ENCODE measurements at regions not wholly inside any gene's neighbourhood (a gene's known extent, or its start where the extent isn't known, plus 50 kb on each side); places are given as distances from the start of the nearest gene placed in this dataset.

DNA sequence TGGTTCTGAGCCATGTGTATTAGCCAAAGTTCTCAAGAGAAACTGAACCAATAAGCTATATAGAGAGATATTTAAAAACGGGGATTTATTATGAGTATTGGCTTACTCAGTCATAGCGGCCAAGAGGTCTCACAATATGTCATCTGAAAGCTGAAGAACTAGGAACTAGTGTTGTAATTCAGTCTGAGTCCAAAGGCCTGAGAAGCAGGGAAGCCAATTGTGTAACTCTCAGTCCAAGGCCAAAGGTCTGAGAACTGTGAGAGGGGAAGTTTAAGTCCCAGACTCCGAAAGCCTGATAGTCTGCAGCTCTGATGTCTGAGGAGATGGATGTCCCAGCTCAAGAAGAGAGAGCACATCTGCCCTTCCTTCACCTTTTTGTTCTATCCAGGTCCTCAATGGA is 344.8 kb upstream of the USP15 start:
- TF ChIP-seq, protein P1, sequence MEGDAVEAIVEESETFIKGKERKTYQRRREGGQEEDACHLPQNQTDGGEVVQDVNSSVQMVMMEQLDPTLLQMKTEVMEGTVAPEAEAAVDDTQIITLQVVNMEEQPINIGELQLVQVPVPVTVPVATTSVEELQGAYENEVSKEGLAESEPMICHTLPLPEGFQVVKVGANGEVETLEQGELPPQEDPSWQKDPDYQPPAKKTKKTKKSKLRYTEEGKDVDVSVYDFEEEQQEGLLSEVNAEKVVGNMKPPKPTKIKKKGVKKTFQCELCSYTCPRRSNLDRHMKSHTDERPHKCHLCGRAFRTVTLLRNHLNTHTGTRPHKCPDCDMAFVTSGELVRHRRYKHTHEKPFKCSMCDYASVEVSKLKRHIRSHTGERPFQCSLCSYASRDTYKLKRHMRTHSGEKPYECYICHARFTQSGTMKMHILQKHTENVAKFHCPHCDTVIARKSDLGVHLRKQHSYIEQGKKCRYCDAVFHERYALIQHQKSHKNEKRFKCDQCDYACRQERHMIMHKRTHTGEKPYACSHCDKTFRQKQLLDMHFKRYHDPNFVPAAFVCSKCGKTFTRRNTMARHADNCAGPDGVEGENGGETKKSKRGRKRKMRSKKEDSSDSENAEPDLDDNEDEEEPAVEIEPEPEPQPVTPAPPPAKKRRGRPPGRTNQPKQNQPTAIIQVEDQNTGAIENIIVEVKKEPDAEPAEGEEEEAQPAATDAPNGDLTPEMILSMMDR (IDR thresholded peaks at IDR 0.05), result no peak
- TF ChIP-seq POLR2A (IDR thresholded peaks at IDR 0.05), result no peak
